Smooth muscle cell (in vitro differentiated cells): ENCODE measurements at regions not wholly inside any gene's neighbourhood (a gene's known extent, or its start where the extent isn't known, plus 50 kb on each side); places are given as distances from the start of the nearest gene placed in this dataset.

Source experiments
- DNase-seq: peaks from one replicate; lab custom pipeline; 2025; ENCODE audit not compliant: unreplicated experiment; lab: John Stamatoyannopoulos, UW
- H2AFZ ChIP-seq: fragments of 200-600 bp; sonication (generic); 2 replicates; pipeline ENCODE4 v1.6.0; 2016; ENCODE audit warnings: antibody characterized with exemption, low read depth, mild to moderate bottlenecking
- H3F3A ChIP-seq: fragments of 200-600 bp; sonication (generic); 2 replicates; pipeline ENCODE4 v1.6.0; 2017; ENCODE audit warnings: antibody characterized with exemption, low read depth
- H3K27ac ChIP-seq: fragments of 200-600 bp; sonication (generic); 2 replicates; pipeline ENCODE4 v1.5.1; 2016; ENCODE audit warnings: low read depth, mild to moderate bottlenecking
- H3K27me3 ChIP-seq: fragments of 200-600 bp; sonication (generic); 2 replicates; pipeline ENCODE4 v1.6.1; 2016; ENCODE audit warnings: low read depth, mild to moderate bottlenecking
- H3K36me3 ChIP-seq: fragments of 200-600 bp; sonication (generic); 2 replicates; pipeline ENCODE4 v1.5.1; 2016; ENCODE audit warnings: low read depth
- H3K4me1 ChIP-seq: fragments of 200-600 bp; sonication (generic); 2 replicates; pipeline ENCODE4 v1.5.1; 2016; ENCODE audit warnings: low read depth
- H3K4me2 ChIP-seq: fragments of 200-600 bp; sonication (generic); 2 replicates; pipeline ENCODE4 v1.6.0; 2016; ENCODE audit warnings: mild to moderate bottlenecking
- H3K4me3 ChIP-seq: fragments of 200-600 bp; sonication (generic); 2 replicates; pipeline ENCODE4 v1.5.1; 2016; ENCODE audit warnings: mild to moderate bottlenecking
- H3K79me2 ChIP-seq: fragments of 200-600 bp; sonication (generic); 2 replicates; pipeline ENCODE4 v1.6.0; 2016; ENCODE audit warnings: low read depth, mild to moderate bottlenecking
- H3K9ac ChIP-seq: fragments of 200-600 bp; sonication (generic); 2 replicates; pipeline ENCODE4 v1.6.0; 2016; ENCODE audit warnings: low read depth
- H3K9me3 ChIP-seq: fragments of 200-600 bp; sonication (generic); replicated peaks from 2 replicates; pipeline ENCODE4 v1.5.1; 2016; ENCODE audit warnings: low read depth
- H4K20me1 ChIP-seq: fragments of 200-600 bp; sonication (generic); 2 replicates; pipeline ENCODE4 v1.6.0; 2016; ENCODE audit warnings: low read depth
- CTCF ChIP-seq: fragments of 200-600 bp; sonication (generic); IDR thresholded peaks from 2 replicates; pipeline ENCODE4 v1.5.1; 2017; ENCODE audit warnings: borderline replicate concordance, mild to moderate bottlenecking, antibody characterized with exemption; ENCODE audit not compliant: insufficient read depth, poor library complexity, severe bottlenecking
- WGBS: methylation state at CpG from one replicate; pipeline ENCODE4 v1.1.7; 2016; ENCODE audit warnings: low lambda C conversion rate; 5-methylcytosine and 5-hydroxymethylcytosine counted together

GRCh38 chr15:95684126-95684525 lies 646.4 kb upstream of the NR2F2 start:
- Histone ChIP-seq H3K4me2 (no peak overlapping the region), H4K20me1 (no peaks in the 10 kb centered on the region), H3K27ac (peak overlapping the region; percentile 81), H3K4me3 (no peak overlapping the region), H3K9me3 (no peaks in the 10 kb centered on the region), H3K9ac (no peak overlapping the region), H3K79me2 (no peaks in the 10 kb centered on the region), H3K4me1 (no peaks in the 10 kb centered on the region), H2AFZ (no peak overlapping the region), H3K36me3 (no peaks in the 10 kb centered on the region), H3F3A (no peaks in the 10 kb centered on the region), H3K27me3 (no peaks in the 10 kb centered on the region)
- no peak for TF ChIP-seq CTCF
- WGBS = 96% methylated on average over 4 of the region's 4 CpGs
- DNase-seq = no peak

DNA sequence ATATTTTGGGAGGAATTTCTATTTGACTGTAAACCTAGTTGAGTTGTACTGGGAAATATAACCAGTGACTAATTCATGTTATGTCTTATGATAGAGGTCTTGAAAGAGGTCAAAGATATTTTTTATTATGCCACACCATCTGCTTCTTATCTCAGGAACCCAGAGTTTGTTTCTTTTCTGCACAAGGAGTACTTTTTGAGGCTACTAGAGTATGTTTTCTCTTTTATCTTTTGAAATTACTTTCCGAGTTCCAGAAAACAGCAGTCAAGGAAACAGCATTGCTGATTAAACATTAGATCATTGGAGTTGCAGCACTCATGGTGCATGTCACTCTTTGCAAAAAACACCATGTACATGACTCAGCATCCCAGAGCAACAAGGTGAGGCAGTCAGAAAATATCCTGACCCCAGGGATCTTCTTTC lies 645.8 kb upstream of the NR2F2 start:
- H3K9ac ChIP-seq = peak overlapping the region; percentile 40

GRCh38 chr15:95687061-95687460 lies 643.4 kb upstream of the NR2F2 start:
- Histone ChIP-seq H3K9me3 (peaks cover under 1% of the 10 kb centered on the region), H3K79me2 (no peaks in the 10 kb centered on the region), H3K4me3 (no peak overlapping the region), H3K4me1 (no peaks in the 10 kb centered on the region), H3K36me3 (no peaks in the 10 kb centered on the region), H3K4me2 (no peak overlapping the region), H2AFZ (no peak overlapping the region), H3K27me3 (no peaks in the 10 kb centered on the region), H3K27ac (no peak overlapping the region), H4K20me1 (no peaks in the 10 kb centered on the region), H3F3A (no peaks in the 10 kb centered on the region), H3K9ac (no peak overlapping the region)
- no peak for DNase-seq
- TF ChIP-seq CTCF = no peak
- 82% methylated on average over 1 of the region's 1 CpG for WGBS

More for the DNA sequence above, 645.8 kb upstream of the NR2F2 start:
- H3K36me3 ChIP-seq = no peaks in the 10 kb centered on the region
- no peak for TF ChIP-seq CTCF
- WGBS = 16% methylated on average over 1 of the region's 1 CpG
- no peaks in the 10 kb centered on the region for H3K79me2 ChIP-seq
- DNase-seq = no peak
- H3K27me3 ChIP-seq = no peaks in the 10 kb centered on the region
- no peaks in the 10 kb centered on the region for H3K9me3 ChIP-seq
- H3K4me3 ChIP-seq = no peak overlapping the region
- H4K20me1 ChIP-seq = no peaks in the 10 kb centered on the region
- no peaks in the 10 kb centered on the region for H3F3A ChIP-seq
- H3K4me2 ChIP-seq = peak overlapping the region; percentile 37
- peak overlapping the region; percentile 81 for H3K27ac ChIP-seq
- H3K4me1 ChIP-seq = no peaks in the 10 kb centered on the region
- peak overlapping the region; percentile 62 for H2AFZ ChIP-seq

- no peak for TF ChIP-seq CTCF
- Histone ChIP-seq H4K20me1 (no peaks in the 10 kb centered on the region), H3K9ac (no peak overlapping the region), H2AFZ (no peak overlapping the region), H3F3A (no peaks in the 10 kb centered on the region), H3K27me3 (no peaks in the 10 kb centered on the region), H3K4me2 (no peak overlapping the region), H3K36me3 (no peaks in the 10 kb centered on the region), H3K4me3 (no peak overlapping the region), H3K9me3 (peaks cover 5% of the 10 kb centered on the region), H3K27ac (no peak overlapping the region), H3K79me2 (no peaks in the 10 kb centered on the region), H3K4me1 (no peaks in the 10 kb centered on the region)
- WGBS = 90% methylated on average over 2 of the region's 2 CpGs
- DNase-seq = no peak
These were observed 642.8 kb upstream of the NR2F2 start for GRCh38 chr15:95687686-95688085.
